ENCODE measurements at regions not wholly inside any gene's neighbourhood (a gene's known extent, or its start where the extent isn't known, plus 50 kb on each side); places are given as distances from the start of the nearest gene placed in this dataset.
A peak's percentile ranks its signal among the peaks of the same experiment; 100 is the strongest.
"Not testable (repeated sequence)": the region's sequence is repeated elsewhere in the genome, so short reads cannot be mapped to it uniquely, and the experiment has no call there.

DNA sequence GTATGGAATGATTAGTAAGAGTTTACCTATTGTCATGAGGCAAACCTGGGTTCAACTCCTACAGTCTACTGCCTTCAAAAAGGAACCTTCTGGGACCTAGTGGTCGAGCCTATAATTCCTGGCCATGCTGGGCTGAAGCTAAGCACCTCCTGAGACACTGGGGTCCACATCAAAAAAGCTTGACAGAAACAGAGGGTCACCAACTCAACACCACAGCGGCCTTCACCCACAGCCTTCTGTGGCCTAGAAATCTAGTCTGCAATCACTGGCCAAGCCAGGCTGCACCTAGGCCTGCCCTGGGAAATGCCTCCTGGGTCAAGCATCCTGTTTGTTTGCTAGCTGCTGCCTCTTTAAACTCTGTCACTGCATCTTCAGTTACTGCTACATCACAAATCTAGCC is 153.9 kb upstream of the C11orf58 start:
- no peak for DNase-seq
- Histone ChIP-seq H3K4me3 (ENCODE audit: low read length) (no peak overlapping the region), H3K27me3 (ENCODE audit: control insufficient read depth, insufficient read depth, low read length) (no peaks in the 10 kb centered on the region), H3K27ac (ENCODE audit: low read length) (no peak overlapping the region), H3K36me3 (ENCODE audit: control insufficient read depth, insufficient read depth, low read length) (no peaks in the 10 kb centered on the region), H3K4me1 (ENCODE audit: control insufficient read depth, insufficient read depth, low read length) (no peaks in the 10 kb centered on the region), H3K9me3 (ENCODE audit: control insufficient read depth, low read depth, low read length) (no peaks in the 10 kb centered on the region)
- no CpG with 5 or more reads among the region's 2 CpGs for WGBS (ENCODE audit: insufficient coverage, low lambda C conversion rate)

DNA sequence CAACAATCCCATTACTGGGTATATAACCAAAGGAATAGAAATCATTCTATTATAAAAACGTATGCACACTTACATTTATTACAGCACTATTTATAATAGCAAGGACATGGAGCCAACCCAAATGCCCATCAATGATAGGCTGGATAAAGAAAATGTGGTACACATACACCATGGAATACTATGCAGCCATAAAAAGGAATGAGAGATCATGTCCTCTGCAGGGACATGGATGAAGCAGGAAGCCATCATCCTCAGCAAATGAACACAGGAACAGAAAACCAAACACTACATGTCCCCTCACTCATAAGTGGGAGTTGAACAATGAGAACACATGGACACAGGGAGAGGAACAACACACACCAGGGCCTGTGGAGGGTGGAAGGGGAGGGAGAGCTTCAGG is 157.4 kb upstream of the C11orf58 start:
- H3K4me1 ChIP-seq (ENCODE audit: control insufficient read depth, insufficient read depth, low read length); H3K4me3 ChIP-seq (ENCODE audit: low read length); H3K27ac ChIP-seq (ENCODE audit: low read length); H3K9me3 ChIP-seq (ENCODE audit: control insufficient read depth, low read depth, low read length); H3K36me3 ChIP-seq (ENCODE audit: control insufficient read depth, insufficient read depth, low read length); DNase-seq; H3K27me3 ChIP-seq (ENCODE audit: control insufficient read depth, insufficient read depth, low read length): not testable (repeated sequence)
- WGBS (ENCODE audit: insufficient coverage, low lambda C conversion rate): no CpG with 5 or more reads among the region's 1 CpG

DNA sequence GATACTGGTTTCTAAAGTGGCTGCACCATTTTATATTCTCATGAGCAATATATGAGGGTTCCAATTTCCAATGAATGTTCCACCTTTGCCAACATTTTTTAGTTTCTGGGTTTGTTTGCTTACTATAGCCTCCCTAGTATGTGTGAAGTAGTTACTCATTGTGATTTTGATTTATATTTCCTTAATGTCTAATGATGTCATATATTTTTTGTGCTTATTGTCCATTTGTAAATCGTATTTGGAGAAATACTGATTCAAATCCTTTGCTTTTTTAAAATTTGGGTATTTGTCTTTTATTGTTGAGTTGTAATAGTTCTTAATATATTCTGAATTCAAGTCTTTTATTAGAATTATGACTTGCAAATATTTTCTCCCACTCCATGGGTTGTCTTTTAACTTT is 161.0 kb upstream of the C11orf58 start:
- Histone ChIP-seq H3K36me3 (ENCODE audit: control insufficient read depth, insufficient read depth, low read length) (no peaks in the 10 kb centered on the region), H3K27me3 (ENCODE audit: control insufficient read depth, insufficient read depth, low read length) (no peaks in the 10 kb centered on the region), H3K9me3 (ENCODE audit: control insufficient read depth, low read depth, low read length) (no peaks in the 10 kb centered on the region), H3K27ac (ENCODE audit: low read length) (no peak overlapping the region), H3K4me1 (ENCODE audit: control insufficient read depth, insufficient read depth, low read length) (no peaks in the 10 kb centered on the region), H3K4me3 (ENCODE audit: low read length) (no peak overlapping the region)
- WGBS (ENCODE audit: insufficient coverage, low lambda C conversion rate): 70% methylated on average over 1 of the region's 1 CpG
- DNase-seq: no peak

GRCh38 chr11:16574889-16575288 is 163.6 kb upstream of the C11orf58 start:
- no CpG with 5 or more reads among the region's 2 CpGs for WGBS (ENCODE audit: insufficient coverage, low lambda C conversion rate)
- H3K36me3 ChIP-seq (ENCODE audit: control insufficient read depth, insufficient read depth, low read length); H3K4me1 ChIP-seq (ENCODE audit: control insufficient read depth, insufficient read depth, low read length); H3K9me3 ChIP-seq (ENCODE audit: control insufficient read depth, low read depth, low read length); H3K27ac ChIP-seq (ENCODE audit: low read length); H3K4me3 ChIP-seq (ENCODE audit: low read length); H3K27me3 ChIP-seq (ENCODE audit: control insufficient read depth, insufficient read depth, low read length); DNase-seq: not testable (repeated sequence)

GRCh38 chr11:16572945-16573344 is 165.5 kb upstream of the C11orf58 start:
- no peaks in the 10 kb centered on the region for H3K4me1 ChIP-seq (ENCODE audit: control insufficient read depth, insufficient read depth, low read length)
- no peak overlapping the region for H3K27ac ChIP-seq (ENCODE audit: low read length)
- no peaks in the 10 kb centered on the region for H3K9me3 ChIP-seq (ENCODE audit: control insufficient read depth, low read depth, low read length)
- DNase-seq: no peak
- H3K4me3 ChIP-seq (ENCODE audit: low read length): no peak overlapping the region
- no peaks in the 10 kb centered on the region for H3K27me3 ChIP-seq (ENCODE audit: control insufficient read depth, insufficient read depth, low read length)
- no peaks in the 10 kb centered on the region for H3K36me3 ChIP-seq (ENCODE audit: control insufficient read depth, insufficient read depth, low read length)

GRCh38 chr11:16561150-16561549 is 177.3 kb upstream of the C11orf58 start:
- no peaks in the 10 kb centered on the region for H3K4me1 ChIP-seq (ENCODE audit: control insufficient read depth, insufficient read depth, low read length)
- no peak overlapping the region for H3K4me3 ChIP-seq (ENCODE audit: low read length)
- H3K27me3 ChIP-seq (ENCODE audit: control insufficient read depth, insufficient read depth, low read length): no peaks in the 10 kb centered on the region
- H3K9me3 ChIP-seq (ENCODE audit: control insufficient read depth, low read depth, low read length): no peaks in the 10 kb centered on the region
- H3K36me3 ChIP-seq (ENCODE audit: control insufficient read depth, insufficient read depth, low read length): no peaks in the 10 kb centered on the region
- DNase-seq: no peak
- H3K27ac ChIP-seq (ENCODE audit: low read length): no peak overlapping the region

DNA sequence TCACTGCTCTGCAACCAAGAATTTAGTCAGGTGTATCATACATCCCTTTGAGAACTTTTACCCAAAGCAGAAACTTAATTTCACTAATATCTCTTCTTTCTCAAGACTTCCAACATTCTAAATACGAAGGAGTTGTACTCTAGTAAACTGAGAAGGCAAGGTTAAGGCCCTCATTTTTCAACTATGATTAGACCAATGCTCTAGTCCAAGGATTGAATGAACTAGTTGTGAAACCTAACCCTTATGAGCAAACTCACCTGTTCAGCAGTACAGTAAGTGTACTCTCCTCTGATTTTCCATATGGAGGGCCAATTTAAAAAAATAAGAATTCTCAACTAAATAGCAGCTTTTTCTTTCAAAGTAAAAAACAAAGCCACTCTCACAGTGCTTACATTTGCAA is 180.0 kb upstream of the C11orf58 start:
- no peaks in the 10 kb centered on the region for H3K9me3 ChIP-seq (ENCODE audit: control insufficient read depth, low read depth, low read length)
- DNase-seq: peak in 1 of 2 donors; percentile 14
- no peaks in the 10 kb centered on the region for H3K27me3 ChIP-seq (ENCODE audit: control insufficient read depth, insufficient read depth, low read length)
- H3K36me3 ChIP-seq (ENCODE audit: control insufficient read depth, insufficient read depth, low read length): no peaks in the 10 kb centered on the region
- WGBS (ENCODE audit: insufficient coverage, low lambda C conversion rate): no CpG with 5 or more reads among the region's 1 CpG
- H3K4me1 ChIP-seq (ENCODE audit: control insufficient read depth, insufficient read depth, low read length): no peaks in the 10 kb centered on the region
- H3K4me3 ChIP-seq (ENCODE audit: low read length): no peak overlapping the region
- H3K27ac ChIP-seq (ENCODE audit: low read length): no peak overlapping the region

DNA sequence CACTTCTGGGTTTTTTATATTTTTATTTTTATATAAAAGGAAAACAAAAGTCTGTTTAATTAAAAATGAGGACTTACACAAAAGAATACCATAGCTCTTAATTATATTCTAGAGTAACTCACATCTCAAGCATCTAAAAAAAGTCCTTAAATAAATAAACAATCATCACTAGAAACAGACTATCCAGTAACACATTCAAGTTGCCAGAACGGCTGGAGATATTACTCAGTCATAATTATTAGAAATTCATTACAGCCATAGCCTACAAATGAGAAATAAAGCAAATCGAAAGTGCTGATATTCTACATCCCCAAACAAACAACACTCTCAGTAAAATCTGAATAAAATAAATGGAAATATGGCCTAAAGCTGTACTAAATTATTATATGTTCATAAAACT is 182.5 kb upstream of the C11orf58 start:
- no peaks in the 10 kb centered on the region for H3K4me1 ChIP-seq (ENCODE audit: control insufficient read depth, insufficient read depth, low read length)
- no peaks in the 10 kb centered on the region for H3K27me3 ChIP-seq (ENCODE audit: control insufficient read depth, insufficient read depth, low read length)
- H3K9me3 ChIP-seq (ENCODE audit: control insufficient read depth, low read depth, low read length): no peaks in the 10 kb centered on the region
- WGBS (ENCODE audit: insufficient coverage, low lambda C conversion rate): no CpG with 5 or more reads among the region's 2 CpGs
- H3K4me3 ChIP-seq (ENCODE audit: low read length): no peak overlapping the region
- H3K36me3 ChIP-seq (ENCODE audit: control insufficient read depth, insufficient read depth, low read length): no peaks in the 10 kb centered on the region
- DNase-seq: no peak
- no peak overlapping the region for H3K27ac ChIP-seq (ENCODE audit: low read length)

DNA sequence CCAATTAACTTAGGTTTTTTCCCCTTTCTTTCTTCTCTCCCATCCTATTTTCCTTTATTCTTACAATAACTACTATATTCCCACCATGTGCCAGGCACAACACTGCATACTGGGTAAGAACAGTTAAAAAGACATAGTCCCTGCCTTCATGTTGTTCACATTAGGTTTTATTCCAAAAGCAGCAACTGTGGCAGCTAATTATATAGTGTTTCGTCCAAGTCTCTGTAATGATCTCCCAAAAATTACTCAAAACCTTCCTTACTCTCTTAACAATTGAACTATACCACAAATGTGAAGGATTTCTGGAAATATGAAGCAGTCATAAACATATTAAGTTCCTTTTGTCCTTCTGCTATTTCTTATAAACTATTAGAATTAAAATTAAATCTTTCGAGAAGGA is 184.1 kb upstream of the C11orf58 start:
- no peak for DNase-seq
- Histone ChIP-seq H3K27me3 (ENCODE audit: control insufficient read depth, insufficient read depth, low read length) (no peaks in the 10 kb centered on the region), H3K27ac (ENCODE audit: low read length) (no peak overlapping the region), H3K4me3 (ENCODE audit: low read length) (no peak overlapping the region), H3K4me1 (ENCODE audit: control insufficient read depth, insufficient read depth, low read length) (no peaks in the 10 kb centered on the region), H3K36me3 (ENCODE audit: control insufficient read depth, insufficient read depth, low read length) (no peaks in the 10 kb centered on the region), H3K9me3 (ENCODE audit: control insufficient read depth, low read depth, low read length) (no peaks in the 10 kb centered on the region)
- 100% methylated on average over 1 of the region's 2 CpGs for WGBS (ENCODE audit: insufficient coverage, low lambda C conversion rate)

GRCh38 chr11:16547879-16548278 is 190.6 kb upstream of the C11orf58 start:
- Histone ChIP-seq H3K4me1 (ENCODE audit: control insufficient read depth, insufficient read depth, low read length) (no peaks in the 10 kb centered on the region), H3K36me3 (ENCODE audit: control insufficient read depth, insufficient read depth, low read length) (no peaks in the 10 kb centered on the region), H3K4me3 (ENCODE audit: low read length) (no peak overlapping the region), H3K27me3 (ENCODE audit: control insufficient read depth, insufficient read depth, low read length) (no peaks in the 10 kb centered on the region), H3K27ac (ENCODE audit: low read length) (no peak overlapping the region), H3K9me3 (ENCODE audit: control insufficient read depth, low read depth, low read length) (peaks cover 3% of the 10 kb centered on the region)
- DNase-seq: no peak
- WGBS (ENCODE audit: insufficient coverage, low lambda C conversion rate): 86% methylated on average over 2 of the region's 4 CpGs

- H3K36me3 ChIP-seq (ENCODE audit: control insufficient read depth, insufficient read depth, low read length): no peaks in the 10 kb centered on the region
- no peaks in the 10 kb centered on the region for H3K4me1 ChIP-seq (ENCODE audit: control insufficient read depth, insufficient read depth, low read length)
- WGBS (ENCODE audit: insufficient coverage, low lambda C conversion rate): 100% methylated on average over 1 of the region's 1 CpG
- H3K4me3 ChIP-seq (ENCODE audit: low read length): no peak overlapping the region
- no peak overlapping the region for H3K27ac ChIP-seq (ENCODE audit: low read length)
- H3K27me3 ChIP-seq (ENCODE audit: control insufficient read depth, insufficient read depth, low read length): no peaks in the 10 kb centered on the region
- H3K9me3 ChIP-seq (ENCODE audit: control insufficient read depth, low read depth, low read length): peaks cover 3% of the 10 kb centered on the region
- no peak for DNase-seq
These were observed 187.3 kb upstream of the SOX6 start for GRCh38 chr11:16543642-16544041.

Measured in large intestine (tissue), 3 donors.